HG02943 (cell line): ENCODE measurements at regions not wholly inside any gene's neighbourhood (a gene's known extent, or its start where the extent isn't known, plus 50 kb on each side); places are given as distances from the start of the nearest gene placed in this dataset.
"Not testable (repeated sequence)": the region's sequence is repeated elsewhere in the genome, so short reads cannot be mapped to it uniquely, and the experiment has no call there.

Experiments used
- ATAC-seq: cut with Tn5 transposase; IDR thresholded peaks from one replicate; pipeline ENCODE4 v1.9.1; 2021; ENCODE audit warnings: mild to moderate bottlenecking, low read depth, moderate library complexity; ENCODE audit not compliant: unreplicated experiment

DNA sequence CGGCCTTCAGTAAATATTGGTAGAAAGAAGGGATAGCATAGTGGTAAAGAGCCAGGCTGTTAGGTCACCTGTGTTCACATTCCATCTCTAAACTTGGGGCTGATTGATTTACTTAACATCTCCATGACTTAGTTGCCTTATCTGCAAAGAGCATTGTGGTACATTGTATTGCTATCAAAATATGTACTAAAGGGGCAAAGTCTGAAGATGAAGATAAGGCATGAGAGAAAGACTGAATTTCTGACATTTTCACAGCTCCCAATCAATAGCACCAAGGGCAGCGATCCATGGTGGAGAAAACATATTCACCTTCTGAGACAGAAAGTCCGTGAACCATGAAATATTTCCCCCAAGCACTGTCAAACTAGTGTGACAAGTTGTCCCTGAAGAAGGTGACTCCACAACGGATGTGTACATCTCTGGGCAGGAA is 223.3 kb upstream of the STXBP5 start:
- no peak for ATAC-seq

DNA sequence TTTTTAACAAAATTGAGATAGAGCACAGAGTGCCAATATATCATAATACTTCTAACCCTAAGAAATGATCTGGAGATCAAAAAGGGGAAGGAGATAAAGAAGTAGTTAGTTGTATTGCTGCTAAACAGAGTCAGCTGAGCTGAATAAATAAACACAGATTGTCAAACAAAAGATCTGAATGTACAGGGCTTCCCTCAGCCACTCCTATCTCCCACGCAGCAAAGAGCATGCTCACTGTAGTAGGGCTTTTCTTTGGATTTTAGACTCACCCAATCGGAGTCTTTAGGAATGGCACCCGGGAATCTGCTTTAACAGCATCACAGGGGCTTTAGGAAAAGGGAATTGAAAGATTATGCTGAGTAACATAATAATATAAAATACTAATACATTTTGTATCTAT is 222.2 kb upstream of the STXBP5 start:
- no peak for ATAC-seq

DNA sequence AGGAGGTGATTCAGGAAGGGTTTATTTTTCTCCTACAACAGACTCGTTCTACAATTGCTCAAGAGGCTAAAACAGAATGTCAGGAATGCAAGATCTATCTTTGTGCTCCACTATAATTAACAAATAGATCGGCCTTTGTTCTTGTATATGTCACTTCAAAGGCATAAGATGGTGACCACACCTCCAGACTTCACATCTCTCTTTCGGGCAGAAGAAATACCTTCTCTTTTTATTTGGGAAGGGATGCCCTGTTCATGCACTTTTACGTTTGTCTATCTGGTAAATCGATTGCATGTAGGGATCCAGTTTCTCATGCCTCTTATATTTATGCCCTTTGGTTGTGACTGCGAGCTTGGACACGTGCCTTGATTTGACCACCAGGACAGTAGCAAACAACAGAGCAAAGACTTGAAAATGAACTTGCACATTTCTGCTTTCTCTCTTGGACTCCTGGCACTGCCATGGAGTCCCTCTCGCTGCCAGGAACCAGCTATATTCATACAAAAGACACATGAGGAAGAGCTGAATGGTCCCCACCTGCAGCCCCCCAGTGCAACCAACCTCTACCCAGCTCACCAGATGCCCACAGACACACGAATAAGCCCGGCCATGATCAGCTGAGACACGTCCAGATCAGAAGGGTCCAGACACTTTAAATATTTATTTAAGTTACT is 219.8 kb upstream of the STXBP5 start:
- ATAC-seq: no peak

DNA sequence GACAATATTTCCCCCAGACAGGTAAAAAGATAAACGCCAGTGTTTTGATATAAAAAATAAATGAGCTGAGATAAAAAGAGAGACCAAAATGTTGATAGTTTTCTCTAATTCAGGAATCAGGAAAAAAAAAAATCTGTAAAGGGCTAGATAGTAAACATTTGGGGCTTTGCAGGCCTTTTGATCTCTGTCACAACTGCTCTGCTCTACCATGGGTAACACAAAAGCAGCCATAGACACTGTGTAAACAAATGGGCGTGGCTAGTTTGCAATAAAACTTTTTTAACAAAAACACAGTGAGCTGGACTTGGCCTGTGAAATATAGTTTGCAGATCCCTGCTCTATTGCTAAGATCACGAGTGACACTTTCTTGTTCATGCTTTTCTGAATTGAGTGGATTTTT is 219.1 kb upstream of the STXBP5 start:
- no peak for ATAC-seq

DNA sequence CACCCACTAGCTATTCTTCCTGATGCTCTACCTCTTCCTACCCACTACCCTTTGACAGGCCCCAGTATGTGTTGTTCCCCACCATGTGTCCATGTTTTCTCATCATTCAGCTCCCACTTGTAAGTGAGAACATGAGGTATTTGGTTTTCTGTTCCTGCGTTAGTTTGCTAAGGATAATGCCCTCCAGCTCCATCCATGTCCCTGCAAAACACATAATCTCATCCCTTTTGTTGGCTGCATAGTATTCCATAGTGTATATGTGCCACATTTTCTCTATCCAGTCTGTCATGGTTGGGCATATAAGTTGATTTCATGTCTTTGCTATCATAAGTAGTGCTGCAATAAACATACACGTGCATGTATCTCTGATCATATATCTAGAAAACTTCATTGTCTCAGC is 218.3 kb upstream of the STXBP5 start:
- ATAC-seq: no peak

DNA sequence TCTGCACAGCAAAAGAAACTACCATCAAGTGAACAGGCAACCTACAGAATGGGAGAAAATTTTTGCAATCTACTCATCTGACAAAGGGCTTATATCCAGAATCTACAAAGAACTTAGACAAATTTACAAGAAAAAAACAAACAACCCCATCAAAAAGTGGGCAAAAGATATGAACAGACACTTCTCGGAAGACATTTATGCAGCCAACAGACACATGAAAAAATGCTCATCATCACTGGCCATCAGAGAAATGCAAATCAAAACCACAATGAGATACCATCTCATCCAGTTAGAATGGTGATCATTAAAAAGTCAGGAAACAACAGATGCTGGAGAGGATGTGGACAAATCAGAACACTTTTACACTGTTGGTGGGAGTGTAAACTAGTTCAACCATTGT is 216.3 kb upstream of the STXBP5 start:
- not testable (repeated sequence) for ATAC-seq

DNA sequence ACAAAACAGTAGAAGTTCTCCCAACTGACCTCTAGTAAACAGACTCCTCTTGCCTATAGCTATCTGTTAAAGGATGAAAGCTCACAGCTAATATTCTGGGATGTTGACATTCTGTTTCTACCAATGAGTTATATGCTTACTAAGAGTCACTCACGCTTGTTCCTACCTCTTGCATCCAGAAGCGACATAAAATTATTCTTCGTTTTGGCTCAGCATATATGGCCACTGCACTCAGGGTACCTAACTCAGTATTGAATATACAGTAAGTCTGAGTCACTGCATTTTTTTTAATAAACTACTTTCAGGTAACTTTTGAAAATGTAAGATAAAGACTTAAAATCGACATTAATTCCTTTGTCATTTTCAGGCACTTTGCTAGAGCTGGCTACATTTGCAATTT is 214.4 kb upstream of the STXBP5 start:
- no peak for ATAC-seq

DNA sequence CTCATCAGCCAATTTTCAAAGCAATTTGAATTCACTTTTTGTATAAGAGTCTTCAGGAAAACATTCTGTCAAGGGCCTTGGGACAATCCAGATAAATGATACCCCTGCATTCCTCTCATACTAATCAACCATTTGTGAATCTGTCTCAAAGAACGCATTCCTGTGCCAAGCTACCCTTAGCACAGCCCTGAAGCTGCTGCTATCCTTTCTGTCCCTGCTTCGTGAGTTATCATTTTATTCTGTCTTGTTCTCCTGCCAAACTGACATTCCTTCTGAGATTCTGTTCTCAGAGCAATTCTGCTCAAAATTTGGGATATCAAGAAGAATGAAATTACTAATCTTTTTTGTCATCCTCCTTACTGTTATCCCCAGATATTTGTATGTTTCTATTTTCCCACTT is 213.9 kb upstream of the STXBP5 start:
- no peak for ATAC-seq

DNA sequence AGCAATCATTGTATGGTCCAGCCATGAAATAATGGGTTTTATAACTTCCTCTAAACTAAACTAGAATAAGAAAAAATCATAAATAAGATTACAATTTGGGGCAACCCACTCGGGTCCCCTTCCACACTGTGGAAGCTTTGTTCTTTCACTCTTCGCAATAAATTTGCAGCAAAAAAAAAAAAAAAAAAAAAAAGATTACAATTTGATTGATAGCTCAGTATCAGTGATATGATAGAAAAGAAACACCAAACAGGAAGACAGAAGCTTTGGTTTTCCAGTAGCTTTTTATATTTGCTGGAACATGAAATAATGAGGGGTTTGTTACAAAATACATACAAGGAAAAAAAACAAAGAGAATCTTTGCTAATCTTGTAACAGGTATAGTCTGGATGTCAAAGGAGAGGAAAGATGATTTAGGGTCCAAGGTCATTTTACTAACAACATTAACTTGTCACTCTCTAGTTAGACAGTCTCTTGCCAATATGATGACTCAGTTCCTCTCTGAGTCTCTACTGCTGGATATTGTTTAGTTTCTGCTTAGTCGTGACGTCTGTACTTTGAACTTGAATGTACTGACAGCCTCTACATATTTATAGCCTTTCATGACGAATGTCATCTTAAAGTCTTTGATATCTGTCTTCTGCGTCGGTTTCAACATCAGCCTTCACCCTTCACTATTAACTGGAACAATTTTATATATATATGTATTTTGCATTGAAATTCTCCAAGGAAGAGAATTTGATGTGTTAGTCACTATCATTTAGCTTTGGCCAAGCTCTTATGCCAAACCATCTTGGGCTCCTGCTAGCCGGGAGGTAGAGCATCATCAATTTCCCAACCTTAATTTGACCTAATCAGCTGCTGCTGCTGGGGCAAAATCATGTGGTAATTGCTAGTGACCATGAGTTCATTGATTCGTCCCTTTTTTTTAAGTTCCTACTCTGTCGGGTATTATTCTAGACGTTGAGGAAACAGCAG is 213.1 kb upstream of the STXBP5 start:
- no peak for ATAC-seq

DNA sequence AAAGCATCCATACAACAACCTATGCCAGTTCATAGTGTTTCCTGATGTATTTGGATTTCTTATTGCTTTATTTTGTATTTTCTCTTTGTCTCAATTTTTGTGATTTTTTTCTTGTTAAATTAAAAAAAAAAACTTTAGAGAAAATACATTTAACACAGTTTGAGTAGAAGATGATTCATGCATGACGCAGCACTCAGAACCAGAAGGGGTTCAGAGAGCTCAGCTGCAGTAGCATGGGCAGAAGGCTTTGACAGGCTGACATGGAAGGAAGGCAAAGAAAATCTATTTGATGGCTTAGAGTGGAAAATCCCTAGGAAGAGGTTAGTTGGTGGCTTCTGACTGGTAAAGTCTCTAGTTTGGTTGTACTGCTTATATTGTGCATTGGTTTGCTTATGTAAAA is 207.2 kb upstream of the STXBP5 start:
- no peak for ATAC-seq

DNA sequence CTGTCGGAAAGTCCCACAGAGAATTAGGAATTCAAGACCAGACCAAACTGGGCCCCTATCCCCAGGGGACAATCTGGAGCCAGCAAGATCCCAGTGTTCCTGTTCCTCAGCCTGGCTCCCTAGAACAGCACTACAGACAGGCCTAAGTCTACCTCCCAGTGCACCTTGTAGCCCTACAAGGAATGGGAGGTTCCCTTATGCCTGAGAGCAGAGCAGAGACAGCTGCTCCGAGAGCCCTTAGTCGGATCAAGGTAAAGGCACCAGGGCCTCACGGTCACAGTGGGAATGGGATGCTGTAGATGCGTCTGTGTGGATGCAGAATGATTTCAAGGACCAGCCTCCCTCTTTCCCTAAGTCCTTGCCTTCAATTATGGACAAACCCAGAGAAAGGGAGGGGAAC is 204.5 kb upstream of the STXBP5 start:
- no peak for ATAC-seq

DNA sequence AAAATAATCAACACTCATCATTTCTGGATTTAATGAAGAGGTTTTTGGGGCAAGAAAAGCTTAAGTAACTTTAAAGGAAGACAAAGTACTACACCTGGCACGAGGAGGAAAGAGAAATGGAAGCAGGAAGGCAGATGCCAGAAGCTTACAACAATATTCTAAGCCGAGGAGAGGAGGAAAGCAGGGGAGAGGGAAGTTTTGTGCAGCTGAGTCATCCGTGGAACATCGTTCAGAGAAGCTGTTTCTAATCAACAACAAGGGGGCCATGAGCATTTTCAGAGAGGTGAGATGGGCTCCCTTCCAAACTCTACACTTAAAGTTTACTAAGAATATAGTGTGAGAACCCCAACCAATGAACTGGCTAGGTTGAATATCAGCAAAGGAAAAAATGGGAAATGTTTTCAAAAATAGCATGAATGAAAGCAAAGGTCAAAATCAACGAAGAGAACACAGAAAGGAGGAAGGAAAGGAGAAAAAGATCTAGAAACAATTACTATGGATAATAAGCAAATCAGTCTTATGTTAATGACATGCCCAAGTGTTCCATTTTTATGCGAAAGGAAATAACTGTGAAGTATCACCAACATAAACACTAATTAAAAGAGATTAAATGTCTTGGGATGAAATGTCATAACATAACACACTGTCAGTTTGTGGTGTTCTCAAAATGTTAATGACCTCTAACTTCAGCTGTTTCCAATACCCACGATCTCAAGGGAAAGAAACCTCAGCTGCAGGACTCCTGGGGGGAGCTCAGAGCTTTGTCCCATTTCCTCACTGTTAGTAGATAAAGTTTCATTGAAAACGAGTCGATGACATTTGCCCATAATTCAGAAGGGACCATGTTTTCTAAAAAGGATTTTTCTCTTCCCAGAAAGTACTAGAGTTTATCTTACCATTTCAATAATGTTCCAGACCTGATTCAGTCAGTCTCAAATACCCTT is 203.4 kb upstream of the STXBP5 start:
- no peak for ATAC-seq

DNA sequence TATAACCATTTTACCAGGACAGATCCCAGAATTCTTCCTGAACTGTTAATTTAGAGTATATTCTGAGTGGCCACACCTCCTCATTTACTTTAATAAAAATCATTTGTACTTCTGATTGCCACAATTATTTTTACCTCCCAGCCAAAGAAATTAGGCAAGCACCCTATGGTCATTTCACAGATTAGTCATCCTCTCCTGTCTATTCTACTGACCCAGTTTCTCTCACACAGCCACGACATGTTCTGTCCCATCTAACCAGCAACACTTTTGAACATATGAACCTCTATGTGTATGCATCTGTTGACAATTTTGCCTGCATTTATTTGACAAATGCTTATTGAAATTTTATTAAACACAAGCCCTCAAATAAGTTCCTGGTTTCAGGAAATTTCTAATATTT is 202.6 kb upstream of the STXBP5 start:
- ATAC-seq: no peak

DNA sequence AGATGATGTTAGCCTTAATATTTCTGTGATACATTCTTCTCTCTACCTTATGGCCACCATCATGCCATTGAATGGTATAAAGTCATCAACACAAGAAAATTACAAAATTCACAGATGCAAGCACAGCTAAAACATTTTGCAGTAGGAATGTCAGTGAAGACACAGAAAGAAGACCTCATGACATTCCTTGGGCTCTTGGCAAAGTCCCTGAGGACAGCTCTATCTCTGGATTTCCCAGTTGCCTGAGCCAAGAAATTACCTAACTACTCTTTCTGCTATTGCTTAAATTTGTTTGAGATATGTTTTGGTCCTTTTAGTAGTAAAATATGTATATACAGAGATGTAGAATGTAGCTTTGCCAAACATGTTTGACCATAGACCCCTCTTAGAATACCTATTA is 201.0 kb upstream of the STXBP5 start:
- ATAC-seq: no peak

DNA sequence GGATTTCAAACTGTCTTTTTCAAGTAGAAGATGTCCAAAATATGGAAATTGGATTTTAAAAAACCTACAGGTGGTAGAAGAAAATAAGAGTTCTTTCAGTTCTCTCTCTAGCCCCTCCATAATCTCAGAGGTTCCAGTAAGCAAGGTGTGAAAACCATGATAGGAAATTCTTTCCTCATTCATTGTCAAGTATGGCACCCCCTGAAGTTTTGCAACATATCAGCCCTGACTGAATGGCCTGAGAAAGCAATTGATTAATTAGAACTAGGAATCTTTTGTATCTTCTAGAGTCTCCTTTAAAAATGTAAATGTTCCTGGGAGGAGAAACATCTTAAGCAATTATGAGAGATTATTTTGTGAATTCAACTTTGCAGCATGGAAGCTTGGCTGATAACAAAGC is 198.7 kb upstream of the STXBP5 start:
- ATAC-seq: no peak

DNA sequence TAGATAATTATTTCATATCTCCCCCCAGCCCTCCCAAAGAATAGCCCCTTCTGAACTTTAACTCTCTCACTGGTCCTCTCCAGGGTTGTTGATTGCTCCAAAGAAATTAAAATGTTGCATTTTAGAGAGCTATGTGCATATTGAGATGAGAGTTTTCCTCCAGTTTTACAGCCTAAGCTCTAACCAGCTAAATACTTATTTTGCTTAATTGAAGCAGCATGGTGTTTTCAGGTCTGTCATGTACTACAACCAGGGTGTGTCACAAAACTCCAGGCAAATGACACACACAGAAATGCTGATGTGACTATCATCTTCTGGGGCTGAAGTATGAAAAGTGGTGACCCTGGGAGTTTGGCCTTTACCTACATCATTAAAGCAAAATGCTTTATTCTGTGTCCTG is 196.8 kb upstream of the STXBP5 start:
- ATAC-seq: no peak

DNA sequence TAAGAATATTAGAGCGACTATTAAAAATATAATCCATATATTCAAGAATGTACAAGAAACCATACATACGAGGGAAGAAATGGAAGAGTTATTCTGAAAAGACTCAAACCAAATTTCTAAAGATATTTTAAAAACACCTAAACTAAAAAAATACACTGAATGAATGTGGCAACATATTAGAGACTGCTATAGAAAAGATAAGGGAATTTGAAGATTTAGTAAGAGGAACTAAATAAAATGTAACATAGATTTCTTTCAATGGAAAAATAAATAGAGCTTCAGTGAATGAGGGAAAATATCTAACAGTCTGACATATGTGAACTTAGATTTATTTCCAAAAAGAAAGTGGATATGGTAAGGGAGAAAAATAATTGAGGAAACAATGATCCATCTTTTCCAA is 194.9 kb upstream of the STXBP5 start:
- no peak for ATAC-seq

DNA sequence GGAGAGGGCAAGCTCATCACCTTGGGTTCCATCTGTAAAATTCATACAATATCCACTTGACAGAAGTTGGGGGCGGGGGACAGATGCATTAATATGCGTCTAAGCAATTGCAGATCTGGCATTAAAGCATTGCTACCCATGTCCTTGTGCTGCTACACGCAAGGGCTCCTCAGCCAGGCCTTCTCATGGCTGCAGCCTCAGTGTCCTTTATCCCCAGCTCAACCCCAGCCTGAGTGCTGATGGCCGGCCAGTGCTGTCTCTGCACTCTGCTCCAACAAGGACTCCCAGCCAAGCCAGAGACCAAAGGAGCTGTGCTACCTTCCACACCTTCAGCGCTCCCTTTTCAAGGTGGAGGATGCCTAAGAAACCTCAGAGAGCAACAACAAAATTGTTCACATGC is 188.5 kb upstream of the STXBP5 start:
- no peak for ATAC-seq

DNA sequence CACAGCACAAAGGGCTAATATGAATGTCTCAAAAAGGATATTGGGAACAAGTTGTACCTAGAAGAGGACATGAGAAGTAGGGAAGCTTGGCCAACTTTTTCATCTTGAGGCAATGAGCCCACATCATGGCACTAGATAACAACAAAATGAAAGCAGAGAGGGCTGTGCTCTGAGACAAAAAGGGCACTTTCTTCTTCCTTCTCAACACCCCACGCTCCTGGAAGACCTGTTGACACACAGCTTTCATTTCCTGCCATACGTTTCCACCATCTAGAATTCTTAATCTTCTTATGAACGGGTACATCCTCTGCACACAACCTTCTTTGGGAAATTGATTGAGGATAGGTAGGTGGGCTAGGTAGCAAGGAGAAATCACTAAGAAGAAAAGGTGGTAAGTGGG is 187.8 kb upstream of the STXBP5 start:
- no peak for ATAC-seq

DNA sequence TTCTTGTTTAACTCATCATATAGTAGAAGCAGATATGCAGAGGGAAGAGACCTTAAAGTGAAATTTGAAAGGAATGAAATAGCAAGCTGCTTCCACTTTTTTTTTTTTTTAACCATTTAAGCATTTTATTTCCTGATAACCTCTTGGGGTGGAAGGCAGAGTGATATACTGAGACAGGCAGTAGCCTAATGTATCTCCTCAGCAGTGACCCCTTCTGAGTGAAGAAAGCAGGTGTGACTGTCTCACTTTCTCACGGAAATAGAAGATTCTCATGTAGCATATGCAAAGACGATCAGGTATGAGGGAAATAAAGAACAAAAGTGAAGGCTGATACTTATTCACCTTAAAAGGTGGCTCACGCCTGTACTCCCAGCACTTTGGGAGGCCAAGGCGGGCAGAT is 187.1 kb upstream of the STXBP5 start:
- no peak for ATAC-seq

DNA sequence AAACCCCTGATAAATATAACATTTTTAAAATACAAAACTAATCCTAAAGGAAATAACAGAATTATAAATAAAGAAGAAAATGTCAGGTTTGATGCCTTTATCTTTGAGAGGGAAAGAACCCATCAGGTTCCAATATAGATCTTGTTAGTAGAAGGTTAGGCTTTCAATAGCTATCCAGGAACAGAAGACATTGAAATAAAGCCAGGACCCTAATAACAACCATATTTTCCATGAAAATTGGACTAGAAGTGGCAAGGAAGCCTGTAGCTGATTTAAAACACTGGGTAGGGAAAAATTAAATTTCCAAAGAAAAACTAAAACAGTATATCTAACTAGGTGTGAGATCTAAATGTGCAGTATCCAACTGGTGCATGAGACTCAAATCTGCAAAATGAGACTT is 185.2 kb upstream of the STXBP5 start:
- ATAC-seq: no peak
